PC-9 (cell line): ENCODE measurements at regions not wholly inside any gene's neighbourhood (a gene's known extent, or its start where the extent isn't known, plus 50 kb on each side); places are given as distances from the start of the nearest gene placed in this dataset.

Experiments used
- EZH2 ChIP-seq: fragments of 200-600 bp; sonication (generic); IDR thresholded peaks from 2 replicates; pipeline ENCODE4 v1.8.0; 2017; ENCODE audit warnings: antibody characterized with exemption, low read depth
- TF ChIP-seq, protein P1 (sequence below): fragments of 200-600 bp; sonication (generic); conservative IDR thresholded peaks from 2 replicates; pipeline ENCODE4 v1.6.1; 2017; ENCODE audit warnings: mixed run types, antibody characterized with exemption, mild to moderate bottlenecking, moderate library complexity

DNA sequence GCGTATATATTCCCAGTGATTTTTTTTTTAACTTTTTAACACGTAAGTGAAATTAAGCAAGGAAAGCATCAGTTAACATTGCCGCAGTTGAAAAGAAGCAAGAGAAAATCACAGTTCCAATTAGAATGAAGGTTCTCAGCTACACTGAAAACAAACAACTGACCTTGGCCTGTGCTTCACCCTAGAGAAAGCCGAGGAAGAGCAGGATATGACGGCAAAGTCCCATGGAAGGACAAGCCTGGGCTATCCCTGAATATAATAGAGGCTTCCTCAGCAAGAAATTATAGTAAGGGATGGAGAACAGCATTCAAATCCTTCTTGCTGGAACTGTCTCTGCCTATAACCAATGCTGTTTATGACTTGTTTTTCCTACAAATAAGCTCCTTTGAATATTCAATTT is 83.0 kb upstream of the INHBA start:
- TF ChIP-seq, protein P1, sequence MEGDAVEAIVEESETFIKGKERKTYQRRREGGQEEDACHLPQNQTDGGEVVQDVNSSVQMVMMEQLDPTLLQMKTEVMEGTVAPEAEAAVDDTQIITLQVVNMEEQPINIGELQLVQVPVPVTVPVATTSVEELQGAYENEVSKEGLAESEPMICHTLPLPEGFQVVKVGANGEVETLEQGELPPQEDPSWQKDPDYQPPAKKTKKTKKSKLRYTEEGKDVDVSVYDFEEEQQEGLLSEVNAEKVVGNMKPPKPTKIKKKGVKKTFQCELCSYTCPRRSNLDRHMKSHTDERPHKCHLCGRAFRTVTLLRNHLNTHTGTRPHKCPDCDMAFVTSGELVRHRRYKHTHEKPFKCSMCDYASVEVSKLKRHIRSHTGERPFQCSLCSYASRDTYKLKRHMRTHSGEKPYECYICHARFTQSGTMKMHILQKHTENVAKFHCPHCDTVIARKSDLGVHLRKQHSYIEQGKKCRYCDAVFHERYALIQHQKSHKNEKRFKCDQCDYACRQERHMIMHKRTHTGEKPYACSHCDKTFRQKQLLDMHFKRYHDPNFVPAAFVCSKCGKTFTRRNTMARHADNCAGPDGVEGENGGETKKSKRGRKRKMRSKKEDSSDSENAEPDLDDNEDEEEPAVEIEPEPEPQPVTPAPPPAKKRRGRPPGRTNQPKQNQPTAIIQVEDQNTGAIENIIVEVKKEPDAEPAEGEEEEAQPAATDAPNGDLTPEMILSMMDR = no peak
- no peak for TF ChIP-seq EZH2
